C1 segment of cervical spinal cord (tissue), 14 donors: ENCODE measurements at regions not wholly inside any gene's neighbourhood (a gene's known extent, or its start where the extent isn't known, plus 50 kb on each side); places are given as distances from the start of the nearest gene placed in this dataset.
"Not testable (repeated sequence)": the region's sequence is repeated elsewhere in the genome, so short reads cannot be mapped to it uniquely, and the experiment has no call there.

ENCODE experiments used
- DNase-seq, 14 donors: peaks; one replicate each; lab custom pipeline; 2025; lab: John Stamatoyannopoulos, UW

DNA sequence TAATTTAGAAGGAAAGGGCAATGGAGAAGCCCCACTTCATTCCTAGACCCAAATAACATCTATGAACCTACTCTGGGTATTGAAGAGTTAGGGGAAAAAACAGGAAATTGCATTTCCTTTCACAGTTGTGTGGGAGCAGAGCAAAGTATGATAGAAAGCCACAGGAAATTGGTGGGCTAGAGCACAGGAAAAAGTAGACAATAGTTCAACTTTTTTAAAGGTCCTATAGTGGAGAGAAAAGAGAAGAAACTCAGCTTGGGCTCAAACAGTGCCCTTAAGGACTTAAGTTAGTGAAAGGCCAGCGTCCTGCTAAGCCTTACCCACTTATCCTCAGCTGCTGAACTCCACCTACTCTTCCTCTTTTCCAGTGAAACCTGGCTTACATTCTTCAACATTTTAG lies 258.1 kb downstream of the DPY19L2 start:
- no peak for DNase-seq

DNA sequence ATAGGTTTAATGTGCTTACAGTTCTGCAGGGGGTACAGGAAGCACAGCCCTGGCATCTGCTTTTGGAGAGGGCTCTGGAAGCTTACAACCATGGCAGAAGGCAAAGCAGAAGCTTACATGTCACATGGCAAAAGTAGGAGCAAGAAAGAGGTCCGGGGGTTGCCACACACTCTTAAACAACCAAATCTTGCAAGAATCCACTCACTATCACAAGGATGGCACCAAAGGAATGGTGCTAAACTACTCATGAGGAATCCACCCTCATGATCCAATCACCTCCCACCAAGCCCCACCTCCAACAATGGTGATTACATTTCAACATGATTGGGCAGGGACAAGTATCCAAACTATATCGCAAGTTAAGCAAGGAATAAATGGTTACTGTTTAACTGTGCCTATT lies 255.8 kb upstream of the AVPR1A start:
- no peak for DNase-seq

DNA sequence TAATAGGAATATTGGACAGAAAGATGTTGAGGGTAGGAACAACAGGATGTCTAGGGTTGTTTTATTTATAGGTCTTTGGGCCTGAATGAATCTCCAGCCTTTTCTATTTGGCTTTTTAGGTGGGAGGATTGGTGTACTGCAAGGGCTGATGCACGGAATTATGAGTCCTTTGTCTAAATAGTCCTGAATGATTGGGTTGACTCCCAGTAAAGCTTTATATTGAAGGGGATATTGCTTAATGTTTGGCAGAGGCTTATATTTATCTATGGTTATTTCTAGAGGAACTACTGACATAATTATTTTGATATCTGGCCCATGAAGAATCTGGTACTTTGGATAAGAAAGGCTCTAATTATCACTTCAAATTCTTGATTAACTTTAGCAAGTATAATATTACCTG lies 253.6 kb upstream of the AVPR1A start:
- DNase-seq = no peak

DNA sequence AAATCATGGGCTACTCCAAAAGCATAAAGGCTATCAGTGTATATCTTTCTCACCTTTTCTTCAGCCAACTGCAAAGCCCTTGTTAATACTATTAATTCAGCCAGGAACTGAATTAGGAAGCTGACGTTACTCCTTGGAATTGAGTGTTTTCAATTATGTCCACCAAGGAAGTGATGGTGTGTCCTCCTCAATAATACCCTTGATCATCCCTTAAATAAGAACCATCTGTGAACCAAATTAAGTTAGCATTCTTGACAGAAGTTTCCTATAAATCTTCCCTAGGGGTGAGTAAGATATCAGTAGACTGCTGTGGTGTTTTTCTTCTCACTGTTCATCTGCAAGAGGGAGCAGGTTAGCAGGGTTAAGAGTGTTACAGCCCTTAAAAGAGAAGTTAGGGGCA lies 252.3 kb upstream of the AVPR1A start:
- DNase-seq = no peak

DNA sequence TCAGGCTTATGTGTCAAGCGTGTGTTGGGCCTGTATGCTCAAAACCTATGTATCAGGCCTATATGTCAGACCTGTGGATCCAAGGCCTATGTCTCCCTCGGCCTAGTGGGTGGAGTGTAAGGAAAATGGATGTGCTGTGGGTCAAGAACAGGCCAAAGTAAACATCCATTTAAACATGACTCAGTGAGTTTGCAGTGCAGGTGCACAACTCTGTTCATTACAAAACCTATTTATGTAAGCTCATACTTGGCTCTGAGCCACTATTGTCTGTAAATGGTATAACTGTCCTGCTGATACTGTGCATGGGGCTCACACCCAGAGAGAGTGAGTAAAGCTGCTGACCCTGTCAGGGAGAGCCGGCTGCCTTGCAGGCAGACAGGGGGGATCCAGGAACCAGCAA lies 249.7 kb upstream of the AVPR1A start:
- no peak for DNase-seq

DNA sequence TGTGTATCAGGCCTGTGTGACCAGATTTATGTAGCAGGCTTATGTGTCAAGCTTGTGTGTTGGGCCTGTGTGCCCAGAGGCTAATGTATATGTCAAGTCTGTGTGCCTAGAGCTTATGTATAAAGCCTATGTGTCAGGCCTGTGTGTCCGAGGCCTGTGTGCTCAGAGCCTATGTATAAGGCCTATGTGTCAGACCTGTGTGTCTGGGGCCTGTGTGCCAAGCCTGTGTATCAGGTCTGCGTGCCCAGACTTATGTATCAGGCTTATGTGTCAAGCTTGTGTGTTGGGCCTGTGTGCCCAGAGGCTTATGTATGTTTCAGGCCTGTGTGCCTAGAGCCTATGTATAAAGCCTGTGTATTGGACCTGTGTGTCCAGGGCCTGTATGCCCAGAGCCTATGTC lies 249.3 kb upstream of the AVPR1A start:
- no peak for DNase-seq

DNA sequence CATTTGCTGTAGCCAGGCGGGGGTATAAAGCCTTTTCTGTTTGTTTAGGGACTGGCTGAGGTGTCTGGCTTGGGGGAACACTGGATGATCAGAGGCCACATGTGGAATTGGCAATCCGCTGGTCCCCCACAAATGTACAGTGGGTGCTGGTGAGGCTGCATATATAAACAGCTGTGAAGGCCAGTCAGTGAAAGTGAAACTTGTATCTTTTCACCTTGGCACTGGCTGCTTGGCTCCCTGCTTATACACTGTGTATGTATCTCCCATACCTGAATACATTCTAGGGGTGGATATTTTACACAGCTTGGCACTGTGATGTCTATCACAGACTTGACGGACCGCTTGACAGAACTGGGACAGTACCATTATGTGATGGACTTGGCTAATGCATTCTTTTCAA lies 246.8 kb upstream of the AVPR1A start:
- no peak for DNase-seq

DNA sequence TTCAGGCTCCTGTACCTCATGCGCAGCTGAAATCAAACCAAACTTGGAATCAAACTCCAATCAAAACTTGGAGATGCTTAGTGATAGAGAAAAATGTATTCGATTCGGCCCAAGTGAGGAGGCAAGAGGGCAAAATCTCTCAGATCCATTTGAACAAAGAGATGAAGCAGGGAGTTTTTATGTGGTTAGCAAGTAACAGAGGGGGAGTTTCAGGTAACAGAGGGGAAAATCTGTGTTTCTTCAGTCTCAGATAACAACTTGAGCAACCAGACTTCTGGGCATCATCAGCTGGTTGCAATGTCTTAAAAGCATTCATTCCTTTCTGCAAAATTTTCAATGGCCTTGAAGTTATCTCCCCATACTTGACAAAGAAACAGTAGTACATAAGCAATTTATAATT lies 245.1 kb upstream of the AVPR1A start:
- no peak for DNase-seq

DNA sequence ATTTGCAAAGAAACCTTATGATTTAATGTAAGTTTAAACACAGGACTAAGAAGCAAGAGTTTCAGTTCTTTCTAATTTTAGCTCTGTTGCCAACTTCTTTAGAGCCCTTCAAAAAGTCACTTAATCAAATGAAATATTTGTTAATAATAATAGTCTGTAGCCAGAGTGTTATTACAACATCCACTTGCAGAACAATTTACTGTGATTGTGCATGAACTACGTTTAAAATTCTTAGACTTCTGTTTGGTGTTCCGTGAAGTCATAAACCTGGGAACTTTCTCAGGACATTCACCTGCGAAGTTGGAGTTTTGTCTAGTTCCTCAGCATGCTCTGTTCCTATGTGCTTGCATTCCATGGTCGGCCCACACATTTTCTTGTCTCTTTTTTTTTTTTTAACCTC lies 244.0 kb upstream of the AVPR1A start:
- DNase-seq = no peak

DNA sequence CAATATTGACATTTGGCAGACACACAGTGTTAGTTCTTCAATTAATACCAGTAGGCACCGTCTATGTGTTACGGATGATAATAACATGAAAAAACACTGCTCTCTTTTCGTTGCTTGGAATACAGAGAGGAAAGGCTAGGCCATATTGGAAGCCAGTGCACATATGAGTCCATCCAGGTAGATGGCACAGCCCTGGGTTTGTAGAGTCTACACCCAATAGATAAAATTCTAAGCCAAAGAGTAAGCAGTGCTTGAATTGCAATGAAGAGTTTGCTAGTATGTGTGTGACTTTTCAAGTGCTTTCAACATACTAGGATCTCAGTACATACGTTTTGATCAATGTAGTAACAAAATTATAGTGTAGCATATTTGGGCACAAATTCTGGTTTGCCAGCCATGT lies 243.3 kb upstream of the AVPR1A start:
- DNase-seq = no peak

DNA sequence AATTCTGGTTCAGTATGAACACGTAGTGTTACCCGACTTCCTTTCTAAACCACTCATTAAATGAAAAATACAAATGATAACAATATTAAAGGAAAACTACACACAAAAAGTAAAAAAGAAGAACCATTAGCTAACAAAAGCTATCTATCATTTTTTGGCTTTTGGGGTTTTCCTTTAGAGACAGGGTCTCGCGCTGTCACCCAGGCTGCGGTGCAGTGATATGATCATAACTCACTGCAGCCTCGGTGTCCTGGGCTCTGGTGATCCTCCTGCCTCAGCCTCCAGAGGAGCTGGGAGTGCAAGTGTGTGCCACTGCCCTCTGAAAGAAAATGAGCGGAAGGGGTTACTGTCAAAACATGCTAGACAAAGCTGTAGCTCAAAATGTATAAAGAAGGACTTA lies 238.2 kb upstream of the AVPR1A start:
- no peak for DNase-seq

DNA sequence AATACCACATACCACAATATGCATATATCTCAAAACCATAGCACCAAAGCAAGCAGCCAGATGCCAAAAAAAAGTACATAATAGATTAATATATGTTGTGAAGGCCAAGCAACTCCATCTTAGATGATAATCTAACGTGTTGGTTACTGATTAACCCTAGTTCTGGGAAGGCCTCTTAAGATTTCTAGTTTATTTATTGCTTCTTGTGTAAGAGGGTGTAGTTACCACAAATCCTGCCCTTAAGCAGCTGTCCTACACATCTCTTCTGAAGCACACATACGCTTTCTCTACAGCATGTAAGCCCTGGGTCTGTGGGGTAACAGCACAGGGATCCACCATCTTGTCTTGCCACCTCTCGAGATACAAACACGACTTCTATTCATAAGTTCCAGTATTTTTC lies 236.8 kb upstream of the AVPR1A start:
- no peak for DNase-seq

DNA sequence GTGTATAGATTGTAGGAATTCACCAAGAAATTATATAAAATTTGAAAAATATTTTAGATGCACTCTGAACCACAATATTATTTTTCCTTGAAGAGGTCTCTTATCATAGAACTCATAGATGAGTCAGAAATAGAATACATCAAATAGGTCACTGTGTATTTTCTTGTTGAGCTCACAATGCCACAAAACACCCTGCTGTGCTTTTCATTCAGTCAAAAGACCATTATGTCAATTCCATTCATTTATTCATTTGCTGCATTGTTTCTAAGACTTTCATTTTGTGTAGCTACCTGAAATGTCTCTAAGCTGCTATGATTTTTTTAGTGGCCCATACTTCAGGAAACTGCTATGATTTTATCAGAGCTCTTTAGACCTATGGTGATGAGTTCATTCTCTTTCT lies 231.9 kb upstream of the AVPR1A start:
- DNase-seq = no peak

DNA sequence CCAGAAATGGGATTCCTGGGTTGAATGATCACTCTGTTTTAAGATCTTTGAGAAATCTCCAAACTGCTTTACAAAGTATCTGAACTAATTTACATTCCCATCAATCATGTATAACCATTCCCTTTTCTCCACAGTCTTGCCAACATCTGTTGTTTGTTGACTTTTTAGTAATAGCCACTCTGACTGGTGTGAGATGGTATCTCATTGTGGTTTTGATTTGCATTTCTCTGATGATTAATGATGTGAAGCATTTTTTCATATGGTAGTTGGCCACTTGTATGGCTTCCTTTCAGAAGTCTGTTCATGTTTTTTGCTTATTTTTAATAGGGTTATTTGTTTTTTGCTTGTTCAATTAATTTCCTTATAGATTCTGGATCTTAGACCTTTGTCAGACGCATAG lies 211.8 kb upstream of the AVPR1A start:
- no peak for DNase-seq

DNA sequence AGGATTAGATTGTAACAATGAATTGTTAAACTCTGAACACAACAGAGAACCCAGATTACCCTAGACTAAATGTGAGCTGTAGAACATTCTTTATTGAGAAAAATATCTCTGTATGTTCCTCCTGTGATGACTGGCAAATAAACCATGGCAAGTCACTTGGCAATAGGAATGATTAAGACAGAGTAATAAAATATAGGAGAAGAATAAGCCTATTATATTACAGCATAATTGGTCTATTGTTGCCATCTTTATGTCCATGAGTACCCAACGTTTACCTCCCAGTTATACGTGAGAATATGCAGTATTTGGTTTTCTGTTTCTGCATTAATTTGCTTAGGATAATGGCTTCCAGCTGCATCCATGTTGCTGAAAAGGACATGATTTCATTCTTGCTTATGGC lies 211.2 kb upstream of the AVPR1A start:
- DNase-seq = no peak

DNA sequence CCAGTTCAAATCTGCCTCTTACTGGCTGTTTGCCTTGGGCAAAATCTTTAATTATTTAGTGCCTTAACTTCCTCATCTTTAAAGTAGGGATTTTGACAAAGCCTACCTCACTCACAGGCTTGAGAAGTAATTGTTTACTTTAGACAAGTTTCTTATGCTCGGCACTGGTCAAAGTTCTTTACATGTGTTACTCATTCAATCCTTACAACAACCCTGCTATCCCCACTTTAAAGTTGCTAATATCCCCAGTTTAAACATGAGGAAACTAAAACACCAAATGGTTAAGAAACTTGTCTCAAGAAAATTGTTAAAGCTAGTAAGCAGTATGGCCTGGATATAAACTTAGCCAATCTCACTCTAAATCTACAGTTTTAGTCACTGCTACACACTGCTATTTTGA lies 204.0 kb upstream of the AVPR1A start:
- DNase-seq = no peak

DNA sequence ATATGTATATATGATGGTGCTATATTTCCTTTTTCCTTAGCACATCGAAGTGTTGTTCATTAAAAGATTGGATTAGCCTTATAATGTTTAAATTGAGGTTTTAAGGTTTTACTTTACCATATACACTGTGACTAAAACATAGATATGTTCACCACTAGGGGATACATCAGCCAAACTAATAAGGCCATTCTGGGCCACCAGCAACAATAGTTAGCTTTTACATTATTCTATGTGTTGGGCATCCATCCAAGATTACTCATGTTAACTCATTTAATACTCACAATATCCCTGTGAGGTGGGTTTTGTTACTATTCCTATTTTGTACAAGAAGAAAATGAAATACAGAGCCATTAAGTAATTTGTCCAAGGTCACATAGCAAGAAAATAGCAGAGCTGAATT lies 202.6 kb upstream of the AVPR1A start:
- DNase-seq = no peak

DNA sequence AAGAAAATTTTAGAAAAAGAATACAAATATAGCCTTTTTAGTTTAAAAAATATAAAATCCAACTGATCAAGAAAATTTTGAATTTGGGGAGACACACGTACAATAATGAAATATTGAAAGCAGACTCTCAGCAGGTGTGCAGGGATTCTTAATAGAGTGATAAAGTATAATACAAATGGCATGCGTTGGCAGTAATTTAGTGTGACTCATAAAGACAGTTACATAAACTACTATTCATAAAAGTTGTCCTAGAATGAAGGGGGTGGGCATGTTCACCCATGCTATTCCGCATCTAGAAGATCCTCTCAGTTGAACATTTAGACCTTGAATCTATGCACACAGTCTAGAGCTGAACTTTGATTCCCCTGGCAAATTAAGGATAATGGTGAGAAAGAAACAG lies 200.4 kb upstream of the AVPR1A start:
- no peak for DNase-seq

DNA sequence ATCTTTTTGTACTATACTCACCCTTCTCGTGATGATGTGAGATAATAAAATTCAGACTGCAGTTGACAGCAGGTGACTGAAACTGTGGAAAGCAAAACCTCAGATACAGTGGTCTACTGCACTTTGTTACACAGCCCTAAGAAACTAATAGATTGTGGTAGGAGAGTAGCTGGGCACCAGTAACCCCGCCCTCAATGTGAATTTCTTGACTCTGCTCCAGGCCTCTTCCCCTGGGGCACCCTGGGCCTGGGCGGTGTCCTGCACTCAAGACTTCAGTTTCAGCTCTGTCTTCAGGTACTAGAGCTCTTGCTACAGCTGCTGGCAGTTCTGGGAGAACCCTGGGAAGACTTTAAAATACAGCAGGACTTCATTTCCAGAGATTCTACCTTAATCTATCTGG lies 197.6 kb upstream of the AVPR1A start:
- no peak for DNase-seq

DNA sequence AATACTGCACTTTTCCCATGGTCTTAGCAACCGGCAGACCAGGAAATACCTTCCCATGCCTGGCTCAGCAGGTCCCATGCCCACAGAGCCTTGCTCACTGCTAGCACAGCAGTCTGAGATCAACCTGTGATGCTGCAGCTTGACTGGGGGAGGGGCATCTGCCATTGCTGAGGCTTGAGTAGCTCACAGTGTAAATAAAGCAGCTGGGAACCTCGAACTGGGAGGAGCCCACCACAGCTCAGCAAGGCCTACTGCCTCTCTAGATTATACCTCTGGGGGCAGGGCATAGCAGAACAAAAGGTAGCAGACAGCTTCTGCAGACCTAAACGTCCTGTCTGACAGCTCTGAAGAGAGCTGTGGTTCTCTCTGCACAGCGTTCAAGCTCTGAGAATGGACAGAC lies 186.2 kb upstream of the AVPR1A start:
- DNase-seq = not testable (repeated sequence)

DNA sequence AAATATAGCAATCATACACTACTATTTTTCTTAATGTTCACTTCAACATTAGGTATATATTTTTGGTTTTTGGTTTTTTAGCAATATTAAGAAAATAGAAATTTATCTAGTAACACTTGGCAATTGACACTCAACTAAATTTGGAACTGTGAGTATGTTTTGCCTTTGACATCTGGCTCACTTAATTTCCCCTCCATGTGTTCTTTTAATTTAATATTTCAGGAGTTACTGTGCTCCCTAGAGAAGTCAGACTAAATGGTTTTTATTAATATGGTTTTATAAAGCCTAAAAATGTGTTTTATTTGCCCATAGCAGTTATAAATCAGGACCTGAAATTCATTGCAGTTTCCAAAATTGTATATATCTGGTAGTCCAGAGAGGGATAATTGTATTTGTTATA lies 175.3 kb upstream of the AVPR1A start:
- DNase-seq = no peak

DNA sequence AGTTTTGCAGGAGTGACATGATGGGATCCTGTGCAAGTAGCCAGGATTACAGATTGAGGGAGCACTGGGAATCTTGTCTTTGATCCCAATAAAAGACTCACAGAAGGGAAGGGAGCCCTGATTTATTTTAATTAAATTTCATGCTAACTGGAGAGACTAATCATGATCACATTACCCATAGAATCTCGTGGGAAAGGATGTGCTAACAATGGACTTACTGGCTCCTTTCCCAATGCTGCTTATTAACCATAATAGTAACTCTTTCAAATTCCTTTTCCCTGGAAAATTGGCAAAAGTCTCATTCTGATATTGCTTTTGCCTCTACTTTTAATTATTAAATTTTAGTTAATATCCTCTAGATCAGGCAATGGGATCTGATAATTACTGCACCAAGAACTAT lies 174.8 kb upstream of the AVPR1A start:
- no peak for DNase-seq

DNA sequence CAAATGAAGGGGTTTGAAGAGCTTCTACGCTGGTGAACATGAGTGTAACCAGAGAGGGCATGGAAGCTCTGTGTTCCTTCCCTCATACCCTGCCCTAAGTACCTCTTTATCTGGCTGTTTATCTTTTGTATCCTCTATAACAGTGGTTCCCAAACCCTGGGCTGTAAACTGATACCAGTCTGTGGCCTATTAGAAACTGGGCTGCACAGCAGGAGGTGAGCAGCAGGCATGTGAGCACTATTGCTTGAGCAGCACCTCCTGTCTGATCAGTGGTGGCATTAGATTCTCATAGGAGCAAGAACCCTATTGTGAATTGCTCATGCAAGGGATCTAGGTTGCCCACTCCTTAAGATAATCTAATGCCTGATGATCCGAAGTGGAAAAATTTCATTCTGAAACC lies 172.9 kb upstream of the AVPR1A start:
- DNase-seq = no peak

DNA sequence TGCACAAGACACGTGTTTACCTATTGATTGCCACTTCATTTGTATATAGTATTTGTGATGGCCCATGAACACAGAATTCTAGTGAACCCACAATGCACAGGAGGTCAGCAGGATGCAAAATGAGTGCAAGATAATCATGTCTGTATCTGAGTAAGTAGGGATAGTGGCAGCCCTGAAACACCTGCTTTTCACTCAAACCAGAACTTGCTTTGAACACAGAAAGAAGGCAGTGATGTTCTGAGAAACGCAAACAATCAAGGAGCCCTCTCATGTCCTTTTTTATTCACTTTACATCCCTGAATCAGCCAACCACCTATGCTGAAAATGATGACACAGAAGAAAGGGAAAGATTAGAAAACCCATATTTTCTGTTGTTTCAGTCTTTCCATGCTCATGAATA lies 170.4 kb upstream of the AVPR1A start:
- DNase-seq = no peak
